Right lobe of liver (tissue), 6 donors: ENCODE measurements at regions not wholly inside any gene's neighbourhood (a gene's known extent, or its start where the extent isn't known, plus 50 kb on each side); places are given as distances from the start of the nearest gene placed in this dataset.

ENCODE experiments used
- ATAC-seq, 4 donors: fragments of 200-7000 bp; cut with Tn5 transposase; one replicate each; pipeline ENCODE4 v1.9.1; 2020; ENCODE audit warnings: mild to moderate bottlenecking in 4 of 4, moderate library complexity in 4 of 4
- DNase-seq, 3 donors: peaks; one replicate each; pipeline ENCODE4 v3.0.0-alpha.2; 2020
- H3K27ac ChIP-seq, 3 donors: fragments of 200-600 bp; one replicate each; pipeline ENCODE4 v1.8.0; 2022
- H3K27me3 ChIP-seq, 2 donors: fragments of 200-600 bp; one replicate each; pipeline ENCODE4 v1.8.0; 2022
- H3K36me3 ChIP-seq, 4 donors: fragments of 200-600 bp; sonication (generic) in 1 of 4; one replicate each; pipeline versions ENCODE4 v1.5.1 to v1.8.0; 2017 to 2022; ENCODE audit warnings: control low read depth in 1 of 4
- H3K4me1 ChIP-seq, 4 donors: fragments of 200-600 bp; sonication (generic) in 1 of 4; one replicate each; pipeline versions ENCODE4 v1.5.1 to v1.8.0; 2017 to 2022; ENCODE audit warnings: control low read depth in 1 of 4
- H3K4me3 ChIP-seq, 3 donors: fragments of 200-600 bp; one replicate each; pipeline ENCODE4 v1.8.0; 2022
- H3K9me3 ChIP-seq, 4 donors: fragments of 200-600 bp; sonication (generic) in 1 of 4; one replicate each; pipeline versions ENCODE4 v1.5.1 to v1.8.0; 2017 to 2022; ENCODE audit warnings: control low read depth in 1 of 4
- CTCF ChIP-seq, 4 donors: fragments of 200-600 bp in 3 of 4; fragments of 450-650 bp in 1 of 4; IDR thresholded peaks; one replicate each; pipeline versions ENCODE4 v1.5.1 to v1.8.0; 2016 to 2022; ENCODE audit warnings: antibody characterized with exemption in 4 of 4, mild to moderate bottlenecking in 2 of 4
- POLR2A ChIP-seq: fragments of 450-650 bp; IDR thresholded peaks from one replicate; pipeline ENCODE4 v1.6.1; 2017; ENCODE audit warnings: antibody characterized with exemption, mild to moderate bottlenecking
- WGBS: methylation state at CpG from one replicate; pipeline ENCODE4 v1.1.6; 2018; ENCODE audit warnings: low coverage, low lambda C conversion rate; ENCODE audit not compliant: insufficient coverage; ENCODE audit errors: missing lambda C conversion rate; 5-methylcytosine and 5-hydroxymethylcytosine counted together
- intact Hi-C, 2 donors: fragments of 100-400 bp; cut with DNase I; formaldehyde crosslinking; loops; one replicate each; pipeline versions ENCODE4 v1.11.2 to v1.14.1; 2022
- donor health status: DM: no; HTN: yes; CAD: no.
- donor health status: DM: no; HTN: no; CAD: no.
- donor health status: DM: no; HTN: no; CAD: no.
- donor health status: DM: no; HTN: yes; CAD: no.
- donor health status: DM: no; HTN: yes; CAD: no.

- ATAC-seq (no peak), DNase-seq (no peak)
- WGBS: 34% methylated on average over 2 of the region's 2 CpGs
- TF ChIP-seq CTCF (IDR thresholded peaks at IDR 0.05) (no peak), POLR2A (no peak)
- no peaks in the 10 kb centered on the region for H3K36me3 ChIP-seq
- H3K9me3 ChIP-seq: no peaks in the 10 kb centered on the region
- H3K4me3 ChIP-seq: no peak overlapping the region
- no peaks in the 10 kb centered on the region for H3K4me1 ChIP-seq
- intact Hi-C loops: no loop called here
- no peaks in the 10 kb centered on the region for H3K27me3 ChIP-seq
- H3K27ac ChIP-seq: no peak overlapping the region
Measured at GRCh38 chr18:27404855-27405254, 219.7 kb upstream of the CHST9 start.

- H3K9me3 ChIP-seq: no peaks in the 10 kb centered on the region
- DNase-seq (no peak), ATAC-seq (no peak)
- no peaks in the 10 kb centered on the region for H3K27me3 ChIP-seq
- no peak overlapping the region for H3K27ac ChIP-seq
- H3K4me1 ChIP-seq: no peaks in the 10 kb centered on the region
- intact Hi-C loops: no loop called here
- H3K4me3 ChIP-seq: no peak overlapping the region
- WGBS: 61% methylated on average over 9 of the region's 9 CpGs
- no peaks in the 10 kb centered on the region for H3K36me3 ChIP-seq
- TF ChIP-seq CTCF (IDR thresholded peaks at IDR 0.05) (no peak), POLR2A (no peak)
Measured at GRCh38 chr18:27400001-27400400, 214.9 kb upstream of the CHST9 start.

- Histone ChIP-seq H3K27ac (no peak overlapping the region), H3K4me3 (no peak overlapping the region), H3K27me3 (no peaks in the 10 kb centered on the region), H3K36me3 (no peaks in the 10 kb centered on the region), H3K9me3 (no peaks in the 10 kb centered on the region), H3K4me1 (no peaks in the 10 kb centered on the region)
- no peak for DNase-seq
- ATAC-seq: no peak
- WGBS: 44% methylated on average over 1 of the region's 1 CpG
- intact Hi-C loops: no loop called here
- TF ChIP-seq POLR2A: no peak
- no peak for TF ChIP-seq CTCF (IDR thresholded peaks at IDR 0.05)
Measured at GRCh38 chr18:27395752-27396151, 210.6 kb upstream of the CHST9 start.

GRCh38 chr18:27394687-27395086 lies 209.6 kb upstream of the CHST9 start:
- 60% methylated on average over 3 of the region's 3 CpGs for WGBS
- DNase-seq (no peak), ATAC-seq (no peak)
- H3K27me3 ChIP-seq: no peaks in the 10 kb centered on the region
- H3K4me3 ChIP-seq: no peak overlapping the region
- no peak overlapping the region for H3K27ac ChIP-seq
- no peaks in the 10 kb centered on the region for H3K4me1 ChIP-seq
- intact Hi-C loops: no loop called here
- H3K36me3 ChIP-seq: no peaks in the 10 kb centered on the region
- no peaks in the 10 kb centered on the region for H3K9me3 ChIP-seq
- TF ChIP-seq CTCF (IDR thresholded peaks at IDR 0.05): no peak
- TF ChIP-seq POLR2A: no peak

GRCh38 chr18:27382567-27383216 lies 197.6 kb upstream of the CHST9 start:
- TF ChIP-seq CTCF (IDR thresholded peaks at IDR 0.05) (no peak), POLR2A (no peak)
- intact Hi-C loops: no loop called here
- DNase-seq (no peak), ATAC-seq (no peak)
- WGBS: 78% methylated on average over 4 of the region's 4 CpGs
- H3K9me3 ChIP-seq: no peaks in the 10 kb centered on the region
- H3K36me3 ChIP-seq: no peaks in the 10 kb centered on the region
- no peaks in the 10 kb centered on the region for H3K27me3 ChIP-seq
- H3K4me3 ChIP-seq: no peak overlapping the region
- no peaks in the 10 kb centered on the region for H3K4me1 ChIP-seq
- no peak overlapping the region for H3K27ac ChIP-seq
